ENCODE measurements at regions not wholly inside any gene's neighbourhood (a gene's known extent, or its start where the extent isn't known, plus 50 kb on each side); places are given as distances from the start of the nearest gene placed in this dataset.
A peak's percentile ranks its signal among the peaks of the same experiment; 100 is the strongest.
"Not testable (repeated sequence)": the region's sequence is repeated elsewhere in the genome, so short reads cannot be mapped to it uniquely, and the experiment has no call there.

- no peak for DNase-seq
Observed at GRCh38 chr10:33666686-33667480, 332.4 kb upstream of the NRP1 start.

- DNase-seq: no peak
Observed at GRCh38 chr10:33665501-33665900, 331.0 kb upstream of the NRP1 start.

DNA sequence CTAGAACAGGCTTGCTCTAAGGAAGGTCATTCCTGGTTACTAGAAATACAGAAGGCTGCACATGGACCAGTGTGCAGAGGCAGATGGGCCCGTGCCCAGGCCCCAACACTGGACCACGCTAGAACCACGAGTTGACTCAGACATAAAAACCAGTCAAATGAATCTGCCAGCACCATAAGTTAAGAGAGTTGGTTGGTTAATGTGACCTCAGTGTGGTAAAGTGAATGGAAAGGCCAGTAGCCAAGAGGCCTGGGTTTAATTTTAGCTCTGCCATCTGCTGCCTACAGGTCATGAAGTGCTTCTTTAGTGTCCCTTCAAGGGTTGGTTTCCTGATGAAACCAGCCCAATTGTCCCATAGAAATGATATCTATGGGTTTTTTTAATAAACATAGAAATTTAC is 329.6 kb upstream of the NRP1 start:
- DNase-seq: no peak

GRCh38 chr10:33661580-33662336 is 327.3 kb upstream of the NRP1 start:
- DNase-seq: peak in 52 of 58 donors; percentile 6 to 69 (median 42)

DNA sequence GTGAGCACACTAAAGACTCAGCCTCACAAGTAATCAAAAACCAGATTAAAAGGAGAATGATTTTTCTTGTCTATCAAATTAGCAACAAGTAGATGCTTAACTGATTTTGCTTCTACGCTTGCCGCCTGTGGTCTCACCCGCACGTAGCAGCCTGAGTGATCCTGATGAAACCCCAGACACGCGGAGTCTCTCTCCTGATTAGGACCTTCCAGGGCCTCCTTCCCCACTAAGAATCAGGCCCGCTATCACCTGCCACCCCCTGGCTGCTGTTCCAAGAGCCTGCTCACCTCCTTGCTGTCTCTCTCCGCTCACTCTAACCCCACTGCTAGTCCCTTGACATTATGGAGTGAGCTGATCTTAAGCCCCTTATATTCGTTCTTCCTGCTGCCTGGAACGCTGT is 325.9 kb upstream of the NRP1 start:
- DNase-seq: no peak

DNA sequence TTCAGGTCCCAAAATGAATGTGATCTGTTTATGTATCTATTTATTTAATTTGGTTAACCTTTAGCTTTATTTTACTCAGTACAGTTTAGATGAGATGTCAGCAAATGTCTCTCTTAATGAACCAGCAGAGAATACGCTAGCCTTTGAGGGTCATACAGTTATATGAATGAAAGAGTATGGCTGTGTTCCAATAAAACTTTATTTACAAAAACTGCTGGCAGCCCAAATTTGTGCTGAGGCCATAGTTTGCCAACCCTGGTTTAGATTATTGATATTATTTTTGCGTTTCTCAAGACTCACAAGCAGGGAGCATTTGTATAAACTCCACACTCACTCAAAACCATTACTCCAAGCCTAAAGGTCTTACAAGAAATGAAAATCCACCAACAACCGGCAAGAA is 323.4 kb upstream of the NRP1 start:
- no peak for DNase-seq

DNA sequence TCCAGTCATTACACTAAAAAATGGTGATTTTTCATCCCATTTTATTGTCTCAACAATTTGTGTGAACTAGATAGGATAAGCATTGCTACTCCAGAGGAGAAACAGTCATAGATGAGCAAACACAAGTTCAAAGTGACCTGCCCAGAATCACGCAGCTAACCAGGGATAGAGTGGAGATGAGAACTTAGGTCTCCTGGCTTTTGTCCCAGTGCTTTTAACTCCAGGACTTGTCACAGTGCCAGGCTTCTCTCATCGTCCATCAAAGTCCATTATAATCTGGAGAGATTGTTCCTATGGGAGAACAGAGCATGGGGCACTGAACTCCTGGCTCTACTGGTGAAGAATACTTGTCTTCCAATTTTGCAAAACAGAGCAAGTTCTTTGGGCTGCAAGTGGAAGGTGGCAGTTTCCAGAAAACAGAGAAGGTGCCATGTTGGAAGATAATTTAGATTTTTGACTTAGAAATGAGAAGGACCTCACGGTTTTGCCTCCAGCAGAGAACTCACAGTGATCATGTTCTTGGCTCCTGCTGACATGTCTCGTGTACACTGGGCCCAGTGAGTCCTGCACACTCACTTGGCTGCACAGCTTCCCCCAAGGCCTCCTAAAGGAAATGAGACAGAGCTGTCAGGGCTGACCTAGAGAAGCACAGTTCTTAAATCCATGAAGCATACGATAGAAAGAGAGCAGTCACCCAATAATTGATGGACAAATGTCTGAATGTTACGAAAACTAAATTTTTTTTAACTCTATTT is 322.9 kb upstream of the NRP1 start:
- DNase-seq: no peak

- DNase-seq: no peak
Observed at GRCh38 chr10:33655921-33656320, 321.5 kb upstream of the NRP1 start.

- no peak for DNase-seq
Observed at GRCh38 chr10:33655165-33655815, 320.8 kb upstream of the NRP1 start.

GRCh38 chr10:33653584-33654367 is 319.3 kb upstream of the NRP1 start:
- DNase-seq: no peak

DNA sequence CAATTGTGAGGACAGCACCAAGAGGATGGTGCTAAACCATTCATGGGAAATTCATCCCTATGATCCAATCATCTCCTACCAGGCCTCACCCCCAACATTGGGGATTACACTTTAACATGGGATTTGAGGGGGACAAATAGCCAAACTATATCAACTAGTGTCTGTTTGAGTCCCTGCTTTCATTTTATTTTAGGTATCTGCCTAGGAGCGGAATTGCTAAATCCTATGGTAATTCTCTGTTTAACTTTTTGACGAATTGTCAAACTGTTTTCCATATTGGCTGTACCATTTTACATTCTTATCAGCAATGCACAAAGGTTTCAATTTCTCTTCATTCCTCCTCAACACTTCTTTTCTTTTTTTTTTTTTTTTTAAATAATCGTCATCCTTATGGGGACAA is 318.4 kb upstream of the NRP1 start:
- no peak for DNase-seq

- not testable (repeated sequence) for DNase-seq
Observed at GRCh38 chr10:33650131-33650530, 315.7 kb upstream of the NRP1 start.

DNA sequence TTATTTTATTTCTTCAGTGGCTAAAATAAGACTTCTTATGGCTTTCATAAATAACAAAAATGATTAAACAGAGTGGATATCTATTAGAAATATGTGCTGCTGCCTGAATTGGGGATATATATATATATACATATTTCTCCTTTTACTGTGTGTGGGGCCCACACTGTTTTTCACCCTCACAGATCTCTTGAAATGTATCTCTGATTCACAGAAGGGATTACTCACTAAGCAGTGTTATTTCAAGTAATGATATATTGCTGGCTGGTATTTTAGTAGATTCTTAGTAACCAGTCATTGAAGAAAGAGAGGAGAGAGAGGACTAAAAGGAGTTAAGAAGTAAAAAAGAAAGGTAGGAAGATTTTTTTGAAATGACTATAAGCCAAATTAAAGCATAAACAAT is 308.6 kb upstream of the NRP1 start:
- DNase-seq: no peak

GRCh38 chr10:33638891-33639290 is 304.4 kb upstream of the NRP1 start:
- DNase-seq: no peak

GRCh38 chr10:33638374-33638773 is 303.9 kb upstream of the NRP1 start:
- no peak for DNase-seq

- DNase-seq: no peak
Observed at GRCh38 chr10:33635967-33636515, 301.6 kb upstream of the NRP1 start.

DNA sequence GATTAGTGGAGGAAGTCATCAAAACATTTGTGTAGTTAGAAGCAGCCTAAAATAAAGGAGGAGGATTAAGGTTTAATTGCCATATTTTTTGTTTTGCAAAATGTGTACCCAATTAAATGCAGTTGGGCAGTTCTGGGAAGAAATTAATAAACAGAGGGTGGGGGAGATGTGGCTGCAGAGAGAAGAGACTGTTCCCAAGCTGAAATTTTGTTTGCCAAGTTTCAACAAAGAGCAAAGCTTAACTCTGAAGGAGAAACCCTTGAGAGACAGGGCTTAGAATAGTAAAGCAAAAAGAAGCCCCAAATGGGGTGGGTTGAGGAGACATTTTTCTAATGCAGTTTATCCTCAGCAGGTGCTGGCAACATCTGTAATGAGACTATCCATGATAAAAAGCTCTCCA is 298.0 kb upstream of the NRP1 start:
- peak in 1 of 58 donors; percentile 45 for DNase-seq

- DNase-seq: peak in 11 of 58 donors; percentile 0 to 45 (median 5)
Observed at GRCh38 chr10:33631991-33632390, 297.5 kb upstream of the NRP1 start.

- no peak for DNase-seq
Observed at GRCh38 chr10:33630761-33631160, 296.3 kb upstream of the NRP1 start.

DNA sequence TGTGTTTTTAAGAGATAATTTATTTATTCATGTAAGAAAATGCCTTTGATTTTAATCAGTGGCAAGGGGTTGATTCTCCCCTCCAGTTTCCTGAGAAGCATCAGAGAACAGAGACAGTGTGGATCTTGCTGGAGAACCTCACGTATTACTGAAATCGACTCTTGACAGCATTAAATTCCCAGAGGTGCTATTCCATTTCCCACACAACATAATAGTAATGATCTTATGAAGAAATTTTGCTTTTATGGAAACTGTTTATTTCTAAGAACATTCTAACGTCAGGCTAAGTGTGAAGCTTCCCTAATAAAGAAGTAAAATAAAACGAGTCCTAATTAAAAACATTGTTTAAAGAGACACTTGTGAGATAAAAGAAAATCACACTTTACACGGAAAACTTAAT is 293.1 kb upstream of the NRP1 start:
- no peak for DNase-seq

All from anterior cingulate cortex (tissue), 58 donors.